GM12875 (cell line): ENCODE measurements at regions not wholly inside any gene's neighbourhood (a gene's known extent, or its start where the extent isn't known, plus 50 kb on each side); places are given as distances from the start of the nearest gene placed in this dataset.
"Not testable (repeated sequence)": the region's sequence is repeated elsewhere in the genome, so short reads cannot be mapped to it uniquely, and the experiment has no call there.

Experiments
- H3K4me3 ChIP-seq: one replicate; pipeline ENCODE4 v1.5.1; 2011; ENCODE audit warnings: low read depth, low read length, control low read depth
- CTCF ChIP-seq: IDR thresholded peaks from 2 replicates; pipeline ENCODE4 v1.5.1; 2011; ENCODE audit warnings: low read depth, mild to moderate bottlenecking, control low read depth, inconsistent platforms, low read length, moderate library complexity, borderline replicate concordance; ENCODE audit not compliant: insufficient read depth

- H3K4me3 ChIP-seq = no peak overlapping the region
- no peak for TF ChIP-seq CTCF
Observed at GRCh38 chr3:109864452-109864851, 527.1 kb upstream of the DPPA4 start.

- H3K4me3 ChIP-seq = no peak overlapping the region
- no peak for TF ChIP-seq CTCF
Observed at GRCh38 chr3:109869586-109869985, 532.2 kb upstream of the DPPA4 start.

GRCh38 chr3:109874896-109875708 is 537.8 kb upstream of the DPPA4 start:
- no peak for TF ChIP-seq CTCF
- H3K4me3 ChIP-seq = no peak overlapping the region

- not testable (repeated sequence) for H3K4me3 ChIP-seq
Observed at GRCh38 chr3:109877616-109878015, 540.3 kb upstream of the DPPA4 start.

GRCh38 chr3:109882144-109882543 is 544.8 kb upstream of the DPPA4 start:
- H3K4me3 ChIP-seq = no peak overlapping the region
- TF ChIP-seq CTCF = no peak

- H3K4me3 ChIP-seq = no peak overlapping the region
- no peak for TF ChIP-seq CTCF
Observed at GRCh38 chr3:109887293-109887692, 549.9 kb upstream of the DPPA4 start.

- no peak overlapping the region for H3K4me3 ChIP-seq
- no peak for TF ChIP-seq CTCF
Observed at GRCh38 chr3:109888026-109888425, 550.7 kb upstream of the DPPA4 start.
